ENCODE measurements at regions not wholly inside any gene's neighbourhood (a gene's known extent, or its start where the extent isn't known, plus 50 kb on each side); places are given as distances from the start of the nearest gene placed in this dataset.
A peak's percentile ranks its signal among the peaks of the same experiment; 100 is the strongest.

GRCh38 chrX:39704590-39704989 lies 393.2 kb downstream of the BCOR start:
- no peaks in the 10 kb centered on the region for H3K9me1 ChIP-seq (ENCODE audit: control insufficient read depth, extremely low read depth, insufficient read depth, low read length)
- no peaks in the 10 kb centered on the region for H3K79me2 ChIP-seq (ENCODE audit: control insufficient read depth, insufficient read depth, low read length)
- H3K36me3 ChIP-seq (ENCODE audit: control insufficient read depth in 2 of 2, extremely low read depth in 1 of 2, insufficient read depth in 2 of 2, low read length in 2 of 2): no peaks in the 10 kb centered on the region
- H4K20me1 ChIP-seq (ENCODE audit: control insufficient read depth, extremely low read depth, insufficient read depth, low read length): no peaks in the 10 kb centered on the region
- H3K4me2 ChIP-seq (ENCODE audit: control insufficient read depth, extremely low read depth, insufficient read depth, low read depth, low read length): no peak overlapping the region
- dilution Hi-C loops (cut with MboI; ENCODE audit: extremely low pct_ligation_motif_present, low sequenced_read_pairs): no loop called here
- no peak overlapping the region for H2AFZ ChIP-seq (ENCODE audit: control insufficient read depth, low read length)
- TF ChIP-seq EZH2 (IDR thresholded peaks at IDR 0.05; ENCODE audit: low read length): no peak
- H3K9me3 ChIP-seq (ENCODE audit: control insufficient read depth, low read depth, low read length): no peaks in the 10 kb centered on the region
- DNase-seq (ENCODE audit: low read depth, low spot score) (no peak), FAIRE-seq (no peak)
- no peak overlapping the region for H3K27ac ChIP-seq (ENCODE audit: control insufficient read depth, insufficient read depth, low read length)
- H3K4me3 ChIP-seq (ENCODE audit: control insufficient read depth in 2 of 3, extremely low read depth in 1 of 3, insufficient read depth in 2 of 3, low read depth in 1 of 3, low read length in 3 of 3): no peak overlapping the region
- H3K27me3 ChIP-seq (ENCODE audit: control insufficient read depth, extremely low read depth, insufficient read depth, low read length): no peaks in the 10 kb centered on the region
- H3K9ac ChIP-seq (ENCODE audit: control insufficient read depth, extremely low read depth, insufficient read depth, low read length): no peak overlapping the region
- H3K4me1 ChIP-seq (ENCODE audit: control insufficient read depth, extremely low read depth, insufficient read depth, low read length): no peaks in the 10 kb centered on the region

GRCh38 chrX:39705290-39705689 lies 392.5 kb downstream of the BCOR start:
- dilution Hi-C loops (cut with MboI; ENCODE audit: extremely low pct_ligation_motif_present, low sequenced_read_pairs): no loop called here

More at GRCh38 chrX:39705290-39705689, 392.5 kb downstream of the BCOR start:
- Histone ChIP-seq H3K4me1 (ENCODE audit: control insufficient read depth, extremely low read depth, insufficient read depth, low read length) (no peaks in the 10 kb centered on the region), H2AFZ (ENCODE audit: control insufficient read depth, low read length) (no peak overlapping the region), H3K9me3 (ENCODE audit: control insufficient read depth, low read depth, low read length) (no peaks in the 10 kb centered on the region), H3K9ac (ENCODE audit: control insufficient read depth, extremely low read depth, insufficient read depth, low read length) (no peak overlapping the region), H3K4me2 (ENCODE audit: control insufficient read depth, extremely low read depth, insufficient read depth, low read depth, low read length) (no peak overlapping the region), H3K4me3 (ENCODE audit: control insufficient read depth in 2 of 3, extremely low read depth in 1 of 3, insufficient read depth in 2 of 3, low read depth in 1 of 3, low read length in 3 of 3) (no peak overlapping the region), H4K20me1 (ENCODE audit: control insufficient read depth, extremely low read depth, insufficient read depth, low read length) (no peaks in the 10 kb centered on the region), H3K27ac (ENCODE audit: control insufficient read depth, insufficient read depth, low read length) (no peak overlapping the region), H3K27me3 (ENCODE audit: control insufficient read depth, extremely low read depth, insufficient read depth, low read length) (no peaks in the 10 kb centered on the region), H3K36me3 (ENCODE audit: control insufficient read depth in 2 of 2, extremely low read depth in 1 of 2, insufficient read depth in 2 of 2, low read length in 2 of 2) (no peaks in the 10 kb centered on the region), H3K9me1 (ENCODE audit: control insufficient read depth, extremely low read depth, insufficient read depth, low read length) (no peaks in the 10 kb centered on the region), H3K79me2 (ENCODE audit: control insufficient read depth, insufficient read depth, low read length) (no peaks in the 10 kb centered on the region)
- TF ChIP-seq EZH2 (IDR thresholded peaks at IDR 0.05; ENCODE audit: low read length): no peak
- TF ChIP-seq CTCF (optimal IDR thresholded peaks at IDR 0.05 in 1 of 3, IDR thresholded peaks at IDR 0.05 in 1 of 3, conservative IDR thresholded peaks at IDR 0.05 in 1 of 3; ENCODE audit: extremely low read depth in 1 of 3, insufficient read depth in 2 of 3, low read length in 3 of 3): peak; percentile 48 to 76 (median 55)
- DNase-seq (ENCODE audit: low read depth, low spot score): peak; percentile 26
- peak; percentile 76 for FAIRE-seq

Measured in keratinocyte (primary cell).